DND-41 (cell line): ENCODE measurements at regions not wholly inside any gene's neighbourhood (a gene's known extent, or its start where the extent isn't known, plus 50 kb on each side); places are given as distances from the start of the nearest gene placed in this dataset.

Source experiments
- EZH2 ChIP-seq: IDR thresholded peaks from 3 replicates; pipeline ENCODE4 v1.6.1; 2012; ENCODE audit warnings: borderline replicate concordance, low read depth, mild to moderate bottlenecking, moderate library complexity, low read length, inconsistent platforms; ENCODE audit not compliant: severe bottlenecking
- TF ChIP-seq, protein P1 (sequence below): IDR thresholded peaks from 2 replicates; pipeline ENCODE4 v1.5.1; 2012; ENCODE audit warnings: borderline replicate concordance, low read length, moderate library complexity, mild to moderate bottlenecking; ENCODE audit not compliant: poor library complexity, severe bottlenecking; ENCODE audit errors: extremely low read depth

DNA sequence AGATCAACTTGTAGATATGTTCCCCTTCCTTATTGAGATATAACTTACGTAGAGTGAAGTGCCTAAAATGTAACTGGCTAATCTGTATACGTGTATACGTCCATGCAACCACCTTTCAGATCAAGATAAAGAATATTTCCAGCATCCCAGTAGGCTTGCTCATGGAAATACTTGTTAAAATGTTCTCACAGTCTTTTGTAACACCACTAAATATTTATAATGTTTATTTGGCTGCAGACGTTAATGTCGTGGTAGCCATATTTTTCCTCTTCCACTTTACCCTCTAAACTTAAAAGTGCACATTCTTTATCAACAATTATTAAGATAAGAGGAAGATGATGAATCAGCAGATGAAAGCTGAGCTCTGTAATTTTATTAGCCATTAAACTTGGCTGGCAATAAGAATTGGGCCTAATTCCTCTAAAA is 447.4 kb downstream of the AEBP2 start:
- TF ChIP-seq, protein P1, sequence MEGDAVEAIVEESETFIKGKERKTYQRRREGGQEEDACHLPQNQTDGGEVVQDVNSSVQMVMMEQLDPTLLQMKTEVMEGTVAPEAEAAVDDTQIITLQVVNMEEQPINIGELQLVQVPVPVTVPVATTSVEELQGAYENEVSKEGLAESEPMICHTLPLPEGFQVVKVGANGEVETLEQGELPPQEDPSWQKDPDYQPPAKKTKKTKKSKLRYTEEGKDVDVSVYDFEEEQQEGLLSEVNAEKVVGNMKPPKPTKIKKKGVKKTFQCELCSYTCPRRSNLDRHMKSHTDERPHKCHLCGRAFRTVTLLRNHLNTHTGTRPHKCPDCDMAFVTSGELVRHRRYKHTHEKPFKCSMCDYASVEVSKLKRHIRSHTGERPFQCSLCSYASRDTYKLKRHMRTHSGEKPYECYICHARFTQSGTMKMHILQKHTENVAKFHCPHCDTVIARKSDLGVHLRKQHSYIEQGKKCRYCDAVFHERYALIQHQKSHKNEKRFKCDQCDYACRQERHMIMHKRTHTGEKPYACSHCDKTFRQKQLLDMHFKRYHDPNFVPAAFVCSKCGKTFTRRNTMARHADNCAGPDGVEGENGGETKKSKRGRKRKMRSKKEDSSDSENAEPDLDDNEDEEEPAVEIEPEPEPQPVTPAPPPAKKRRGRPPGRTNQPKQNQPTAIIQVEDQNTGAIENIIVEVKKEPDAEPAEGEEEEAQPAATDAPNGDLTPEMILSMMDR = no peak
- TF ChIP-seq EZH2 = no peak
